Endothelial cell of umbilical vein (primary cell): ENCODE measurements at regions not wholly inside any gene's neighbourhood (a gene's known extent, or its start where the extent isn't known, plus 50 kb on each side); places are given as distances from the start of the nearest gene placed in this dataset.

ENCODE experiments used
- BruUV-seq: library from RNA; stranded (reverse); fragments of 400-500 nt; replicated peaks from 2 replicates; lab custom pipeline; 2021; lab: Mats Ljungman, UMichigan
- CTCF ChIA-PET: fragments of 300-600, 350-600 bp; sonication (Branson Sonifier 250); formaldehyde crosslinking; loops from one replicate; lab custom pipeline; 2021; ENCODE audit warnings: antibody characterized with exemption, inconsistent platforms; lab: Charles Lee
- POLR2A ChIA-PET: fragments of 300-600, 350-600 bp; sonication (Branson Sonifier 250); formaldehyde crosslinking; loops from one replicate; lab custom pipeline; 2021; ENCODE audit warnings: antibody characterized with exemption, inconsistent platforms; lab: Charles Lee
- DNase-seq: peaks from one replicate; pipeline ENCODE4 v3.0.0-alpha.2; 2011; ENCODE audit warnings: low read depth, low spot score
- FAIRE-seq: peaks from 2 replicates; lab custom pipeline; 2011; peaks lifted over from hg19 to GRCh38; lab: Jason Lieb, UNC
- H2AFZ ChIP-seq: 2 replicates; pipeline ENCODE4 v1.6.0; 2012; ENCODE audit warnings: low read depth, low read length, control low read depth, inconsistent platforms
- H3K27ac ChIP-seq: 2 replicates; pipeline ENCODE4 v1.5.1; 2011; ENCODE audit warnings: low read depth, mild to moderate bottlenecking, control low read depth, low read length, moderate library complexity; ENCODE audit not compliant: insufficient read depth
- H3K27me3 ChIP-seq, 2 experiments: 2 replicates each; pipeline versions ENCODE4 v1.6.0 to v1.6.1; 2011; ENCODE audit warnings: low read length in 2 of 2, mixed read lengths in 1 of 2; ENCODE audit not compliant: control insufficient read depth in 2 of 2, insufficient read depth in 2 of 2
- H3K36me3 ChIP-seq, 2 experiments: 2 replicates in 1 of 2; 3 replicates in 1 of 2; pipeline ENCODE4 v1.5.1; 2011; ENCODE audit warnings: low read length in 2 of 2, mild to moderate bottlenecking in 1 of 2, moderate library complexity in 1 of 2; ENCODE audit not compliant: control insufficient read depth in 2 of 2, insufficient read depth in 2 of 2; ENCODE audit errors: extremely low read depth in 1 of 2
- H3K4me1 ChIP-seq: 3 replicates; pipeline ENCODE4 v1.5.1; 2011; ENCODE audit warnings: mild to moderate bottlenecking, low read length; ENCODE audit not compliant: control insufficient read depth, insufficient read depth; ENCODE audit errors: extremely low read depth
- H3K4me2 ChIP-seq: 2 replicates; pipeline ENCODE4 v1.6.1; 2011; ENCODE audit warnings: low read length, control low read depth, mixed read lengths; ENCODE audit not compliant: insufficient read depth
- H3K4me3 ChIP-seq, 3 experiments: fragments of 200-600 bp in 1 of 3; sonication (generic), shearing (Covaris generic) in 1 of 3; replicated peaks in 1 of 3; 2 replicates each; pipeline ENCODE4 v1.5.1; 2011 to 2016; ENCODE audit warnings: control low read depth in 3 of 3, low read length in 3 of 3, mild to moderate bottlenecking in 2 of 3, inconsistent platforms in 1 of 3, low read depth in 1 of 3, moderate library complexity in 1 of 3; ENCODE audit not compliant: insufficient read depth in 1 of 3
- H3K79me2 ChIP-seq: 2 replicates; pipeline ENCODE4 v1.6.0; 2012; ENCODE audit warnings: low read length, inconsistent platforms; ENCODE audit not compliant: control insufficient read depth, insufficient read depth
- H3K9ac ChIP-seq: replicated peaks from 2 replicates; pipeline ENCODE3; 2011; ENCODE audit warnings: low read length, control low read depth; ENCODE audit not compliant: insufficient read depth; ENCODE audit errors: extremely low read depth
- H3K9me1 ChIP-seq: replicated peaks from 3 replicates; pipeline ENCODE4 v1.6.0; 2011; ENCODE audit warnings: mild to moderate bottlenecking, low read length; ENCODE audit not compliant: control insufficient read depth, insufficient read depth; ENCODE audit errors: extremely low read depth
- H3K9me3 ChIP-seq: replicated peaks from 2 replicates; pipeline ENCODE4 v1.5.1; 2012; ENCODE audit warnings: low read length, inconsistent platforms; ENCODE audit not compliant: control insufficient read depth, insufficient read depth
- H4K20me1 ChIP-seq: replicated peaks from 2 replicates; pipeline ENCODE3; 2011; ENCODE audit warnings: mild to moderate bottlenecking, low read length; ENCODE audit not compliant: control insufficient read depth, insufficient read depth; ENCODE audit errors: extremely low read depth
- EZH2 ChIP-seq: IDR thresholded peaks from 2 replicates; pipeline ENCODE4 v1.6.1; 2012; ENCODE audit warnings: borderline replicate concordance, low read depth, mild to moderate bottlenecking, moderate library complexity, low read length, inconsistent platforms; ENCODE audit not compliant: severe bottlenecking
- FOS ChIP-seq: IDR thresholded peaks from 2 replicates; pipeline ENCODE4 v1.6.1; 2011; ENCODE audit warnings: mild to moderate bottlenecking, low read length, moderate library complexity, borderline replicate concordance; ENCODE audit not compliant: insufficient read depth
- POLR2A ChIP-seq: IDR thresholded peaks from 2 replicates; pipeline ENCODE4 v1.6.1; 2012; ENCODE audit warnings: low read depth, mild to moderate bottlenecking, control low read depth, low read length
- POLR2AphosphoS5 ChIP-seq: IDR thresholded peaks from 2 replicates; pipeline ENCODE4 v1.6.1; 2012; ENCODE audit warnings: low read depth, mild to moderate bottlenecking, control low read depth, low read length, moderate library complexity; ENCODE audit not compliant: insufficient read depth
- dilution Hi-C: fragments of 300-500 bp; cut with MboI; formaldehyde crosslinking; loops from one replicate; pipeline ENCODE4 v1.15.0; 2019; ENCODE audit warnings: low sequenced_read_pairs; ENCODE audit not compliant: extremely low pct_ligation_motif_present
- intact Hi-C: fragments of 100-400 bp; cut with micrococcal nuclease; formaldehyde crosslinking; loops from one replicate; pipeline ENCODE4 v1.10.0; 2022
- TF ChIP-seq, protein P1 (sequence below): IDR thresholded peaks from 2 replicates; pipeline ENCODE4 v1.6.1; 2011; ENCODE audit not compliant: insufficient read depth, insufficient read length

DNA sequence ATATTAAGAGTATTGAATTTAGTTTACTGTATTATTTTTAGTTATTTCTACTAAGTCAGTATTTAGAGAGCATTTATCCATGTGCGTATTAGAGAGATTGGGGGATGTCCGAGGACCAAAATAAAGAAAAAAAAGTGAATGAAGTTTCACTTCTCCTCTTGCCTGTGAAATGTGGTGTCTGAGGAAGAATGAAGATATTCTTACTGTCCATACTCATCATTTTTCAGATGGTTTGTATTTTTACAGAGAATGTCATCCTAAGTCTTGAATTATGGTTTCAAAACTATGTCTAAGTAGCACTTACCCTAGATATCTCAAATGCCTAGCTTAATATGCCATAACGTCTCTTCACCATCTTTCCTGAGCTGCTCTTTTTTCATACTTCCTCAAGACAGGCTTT, 854.3 kb downstream of the C4orf33 start:
- Histone ChIP-seq H3K9me3 (no peaks in the 10 kb centered on the region), H3K79me2 (no peaks in the 10 kb centered on the region), H3K4me1 (no peaks in the 10 kb centered on the region), H3K4me3 (no peak overlapping the region), H4K20me1 (no peaks in the 10 kb centered on the region), H3K9me1 (no peaks in the 10 kb centered on the region), H3K27me3 (no peaks in the 10 kb centered on the region), H3K4me2 (no peak overlapping the region), H3K9ac (no peak overlapping the region), H3K27ac (no peak overlapping the region), H2AFZ (no peak overlapping the region), H3K36me3 (no peaks in the 10 kb centered on the region)
- intact Hi-C loops (no loop called here), dilution Hi-C loops (no loop called here)
- TF ChIP-seq POLR2A (no peak), EZH2 (no peak), POLR2AphosphoS5 (no peak)
- TF ChIP-seq, protein P1, sequence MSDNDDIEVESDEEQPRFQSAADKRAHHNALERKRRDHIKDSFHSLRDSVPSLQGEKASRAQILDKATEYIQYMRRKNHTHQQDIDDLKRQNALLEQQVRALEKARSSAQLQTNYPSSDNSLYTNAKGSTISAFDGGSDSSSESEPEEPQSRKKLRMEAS = no peak
- FAIRE-seq = no peak
- no peak for DNase-seq
- BruUV-seq = no TSS peak
- ChIA-PET CTCF (no interaction called here), POLR2A (no interaction called here)

DNA sequence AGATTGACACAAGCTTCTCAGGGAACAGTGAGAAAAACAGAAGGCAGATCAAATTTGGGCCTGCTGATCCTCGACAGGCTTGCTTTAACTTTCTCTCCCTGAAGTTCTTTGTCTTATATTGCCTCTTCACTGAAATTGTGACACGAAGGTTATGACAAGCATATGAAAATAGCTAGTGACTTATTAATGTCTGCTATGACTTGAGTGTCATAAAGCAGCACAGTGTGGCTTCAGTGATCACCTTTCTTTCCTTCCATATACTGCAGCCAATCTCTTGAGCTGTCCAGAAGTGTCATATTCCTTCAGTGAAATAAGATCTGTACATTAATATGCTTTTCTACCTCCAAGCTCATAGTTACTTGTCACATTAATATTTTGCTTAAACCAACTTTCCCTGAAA, 870.2 kb downstream of the C4orf33 start:
- POLR2A ChIA-PET = no interaction called here
- H3K9me1 ChIP-seq = no peaks in the 10 kb centered on the region
- CTCF ChIA-PET = no interaction called here
- dilution Hi-C loops (no loop called here), intact Hi-C loops (no loop called here)
- H2AFZ ChIP-seq = no peak overlapping the region
- no peaks in the 10 kb centered on the region for H3K36me3 ChIP-seq
- no peak for FAIRE-seq
- no peaks in the 10 kb centered on the region for H4K20me1 ChIP-seq
- H3K27ac ChIP-seq = no peak overlapping the region
- no peaks in the 10 kb centered on the region for H3K27me3 ChIP-seq
- no peak overlapping the region for H3K9ac ChIP-seq
- no peak overlapping the region for H3K4me2 ChIP-seq
- no peak overlapping the region for H3K4me3 ChIP-seq
- TF ChIP-seq FOS = no peak
- H3K4me1 ChIP-seq = no peaks in the 10 kb centered on the region
- H3K9me3 ChIP-seq = no peaks in the 10 kb centered on the region
- BruUV-seq = no TSS peak
- no peak for DNase-seq
- H3K79me2 ChIP-seq = no peaks in the 10 kb centered on the region
